ENCODE measurements at regions not wholly inside any gene's neighbourhood (a gene's known extent, or its start where the extent isn't known, plus 50 kb on each side); places are given as distances from the start of the nearest gene placed in this dataset.

DNA sequence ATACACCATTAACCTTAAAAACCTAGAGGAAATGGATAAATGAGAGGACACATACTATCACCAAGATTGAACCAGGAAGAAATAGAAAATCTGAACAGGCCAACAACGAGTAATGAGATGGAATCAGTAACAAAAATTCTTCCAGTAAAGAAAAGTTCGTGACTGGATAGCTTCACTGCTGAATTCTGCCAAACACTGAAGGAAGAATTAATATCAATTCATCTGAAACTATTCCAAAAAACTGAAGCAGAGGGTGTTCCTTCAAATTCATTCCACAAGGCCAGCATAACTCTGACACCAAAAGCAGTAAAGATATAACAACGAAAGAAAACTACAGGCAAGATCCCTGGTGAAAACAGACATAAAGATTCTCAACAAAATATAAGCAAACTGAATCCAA, 195.8 kb upstream of the GPR149 start:
- TF ChIP-seq POLR2A (IDR thresholded peaks at IDR 0.05) (no peak), EP300 (IDR thresholded peaks at IDR 0.05) (no peak)
- TF ChIP-seq, protein P1, sequence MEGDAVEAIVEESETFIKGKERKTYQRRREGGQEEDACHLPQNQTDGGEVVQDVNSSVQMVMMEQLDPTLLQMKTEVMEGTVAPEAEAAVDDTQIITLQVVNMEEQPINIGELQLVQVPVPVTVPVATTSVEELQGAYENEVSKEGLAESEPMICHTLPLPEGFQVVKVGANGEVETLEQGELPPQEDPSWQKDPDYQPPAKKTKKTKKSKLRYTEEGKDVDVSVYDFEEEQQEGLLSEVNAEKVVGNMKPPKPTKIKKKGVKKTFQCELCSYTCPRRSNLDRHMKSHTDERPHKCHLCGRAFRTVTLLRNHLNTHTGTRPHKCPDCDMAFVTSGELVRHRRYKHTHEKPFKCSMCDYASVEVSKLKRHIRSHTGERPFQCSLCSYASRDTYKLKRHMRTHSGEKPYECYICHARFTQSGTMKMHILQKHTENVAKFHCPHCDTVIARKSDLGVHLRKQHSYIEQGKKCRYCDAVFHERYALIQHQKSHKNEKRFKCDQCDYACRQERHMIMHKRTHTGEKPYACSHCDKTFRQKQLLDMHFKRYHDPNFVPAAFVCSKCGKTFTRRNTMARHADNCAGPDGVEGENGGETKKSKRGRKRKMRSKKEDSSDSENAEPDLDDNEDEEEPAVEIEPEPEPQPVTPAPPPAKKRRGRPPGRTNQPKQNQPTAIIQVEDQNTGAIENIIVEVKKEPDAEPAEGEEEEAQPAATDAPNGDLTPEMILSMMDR (IDR thresholded peaks at IDR 0.05), result no peak
